GDM1 (cell line): ENCODE measurements at regions not wholly inside any gene's neighbourhood (a gene's known extent, or its start where the extent isn't known, plus 50 kb on each side); places are given as distances from the start of the nearest gene placed in this dataset.
A peak's percentile ranks its signal among the peaks of the same experiment; 100 is the strongest.
"Not testable (repeated sequence)": the region's sequence is repeated elsewhere in the genome, so short reads cannot be mapped to it uniquely, and the experiment has no call there.

Source experiments
- DNase-seq: peaks from one replicate; lab custom pipeline; 2025; lab: John Stamatoyannopoulos, UW

GRCh38 chr6:43934803-43935602 lies 165.0 kb downstream of the VEGFA start:
- no peak for DNase-seq

GRCh38 chr6:43934183-43934802 lies 164.3 kb downstream of the VEGFA start:
- DNase-seq = no peak

GRCh38 chr6:43933148-43933885 lies 163.3 kb downstream of the VEGFA start:
- no peak for DNase-seq

GRCh38 chr6:43932259-43933147 lies 162.5 kb downstream of the VEGFA start:
- no peak for DNase-seq

GRCh38 chr6:43931201-43931600 lies 161.2 kb downstream of the VEGFA start:
- no peak for DNase-seq

- no peak for DNase-seq
Observed at GRCh38 chr6:43930440-43931154, 160.6 kb downstream of the VEGFA start.

GRCh38 chr6:43929511-43929910 lies 159.5 kb downstream of the VEGFA start:
- DNase-seq = no peak

GRCh38 chr6:43927532-43928210 lies 157.7 kb downstream of the VEGFA start:
- no peak for DNase-seq

GRCh38 chr6:43926634-43927531 lies 156.9 kb downstream of the VEGFA start:
- no peak for DNase-seq

- not testable (repeated sequence) for DNase-seq
Observed at GRCh38 chr6:43925636-43926139, 155.7 kb downstream of the VEGFA start.

GRCh38 chr6:43924222-43924702 lies 154.3 kb downstream of the VEGFA start:
- peak; percentile 75 for DNase-seq

- no peak for DNase-seq
Observed at GRCh38 chr6:43923376-43924221, 153.6 kb downstream of the VEGFA start.

GRCh38 chr6:43922426-43923375 lies 152.7 kb downstream of the VEGFA start:
- no peak for DNase-seq

GRCh38 chr6:43921548-43922425 lies 151.8 kb downstream of the VEGFA start:
- DNase-seq = no peak

- no peak for DNase-seq
Observed at GRCh38 chr6:43921039-43921438, 151.0 kb downstream of the VEGFA start.

GRCh38 chr6:43919774-43920173 lies 149.8 kb downstream of the VEGFA start:
- DNase-seq = no peak
